Activated naive CD8-positive, alpha-beta T cell treated with anti-CD3 and anti-CD28 coated beads, Interleukin-2, amount 50 U/mL, for 16 hours (primary cell): ENCODE measurements at regions not wholly inside any gene's neighbourhood (a gene's known extent, or its start where the extent isn't known, plus 50 kb on each side); places are given as distances from the start of the nearest gene placed in this dataset.
A peak's percentile ranks its signal among the peaks of the same experiment; 100 is the strongest.

Experiments used
- DNase-seq: peaks from one replicate; pipeline ENCODE4 v3.0.0-alpha.2; 2020; ENCODE audit warnings: low read depth, low spot score

GRCh38 chr11:128301756-128302155, 285.6 kb downstream of the ETS1 start:
- DNase-seq: no peak

- DNase-seq: no peak
Measured at GRCh38 chr11:128300785-128301184, 286.6 kb downstream of the ETS1 start.

- DNase-seq: no peak
Measured at GRCh38 chr11:128299132-128299726, 288.1 kb downstream of the ETS1 start.

- no peak for DNase-seq
Measured at GRCh38 chr11:128298271-128298670, 289.1 kb downstream of the ETS1 start.

GRCh38 chr11:128297805-128298204, 289.6 kb downstream of the ETS1 start:
- no peak for DNase-seq

- DNase-seq: no peak
Measured at GRCh38 chr11:128297091-128297651, 290.2 kb downstream of the ETS1 start.

- DNase-seq: no peak
Measured at GRCh38 chr11:128294671-128295050, 292.7 kb downstream of the ETS1 start.

GRCh38 chr11:128294001-128294670, 293.2 kb downstream of the ETS1 start:
- no peak for DNase-seq

GRCh38 chr11:128291835-128292234, 295.5 kb downstream of the ETS1 start:
- peak; percentile 25 for DNase-seq

- no peak for DNase-seq
Measured at GRCh38 chr11:128291007-128291406, 296.4 kb downstream of the ETS1 start.

GRCh38 chr11:128290106-128290840, 297.1 kb downstream of the ETS1 start:
- peak; percentile 40 for DNase-seq

- no peak for DNase-seq
Measured at GRCh38 chr11:128289048-128289447, 298.3 kb downstream of the ETS1 start.

GRCh38 chr11:128288368-128288767, 299.0 kb downstream of the ETS1 start:
- no peak for DNase-seq

- DNase-seq: no peak
Measured at GRCh38 chr11:128285321-128285720, 302.0 kb downstream of the ETS1 start.

- DNase-seq: no peak
Measured at GRCh38 chr11:128284634-128285033, 302.7 kb downstream of the ETS1 start.

GRCh38 chr11:128283451-128283850, 303.9 kb downstream of the ETS1 start:
- no peak for DNase-seq

- no peak for DNase-seq
Measured at GRCh38 chr11:128282053-128282452, 305.3 kb downstream of the ETS1 start.

- no peak for DNase-seq
Measured at GRCh38 chr11:128279866-128280265, 307.5 kb downstream of the ETS1 start.

- no peak for DNase-seq
Measured at GRCh38 chr11:128273736-128274135, 313.6 kb downstream of the ETS1 start.

- DNase-seq: no peak
Measured at GRCh38 chr11:128271401-128271800, 316.0 kb downstream of the ETS1 start.

- no peak for DNase-seq
Measured at GRCh38 chr11:128269466-128269865, 317.9 kb downstream of the ETS1 start.

- no peak for DNase-seq
Measured at GRCh38 chr11:128266893-128267292, 320.5 kb downstream of the ETS1 start.
